H1 (cell line): ENCODE measurements at regions not wholly inside any gene's neighbourhood (a gene's known extent, or its start where the extent isn't known, plus 50 kb on each side); places are given as distances from the start of the nearest gene placed in this dataset.

Experiments used
- CTCF ChIP-seq, 3 experiments: IDR thresholded peaks; 1 replicate in 2 of 3; 2 replicates in 1 of 3; pipeline versions ENCODE4 v1.5.1 to v1.6.1; 2011; ENCODE audit warnings: low read length in 3 of 3, mild to moderate bottlenecking in 3 of 3, inconsistent platforms in 2 of 3, low read depth in 1 of 3, moderate library complexity in 1 of 3; ENCODE audit not compliant: insufficient read depth in 1 of 3; ENCODE audit errors: control extremely low read depth in 1 of 3
- EP300 ChIP-seq, 2 experiments: IDR thresholded peaks; 1 replicate in 1 of 2; 2 replicates in 1 of 2; pipeline ENCODE4 v1.6.1; 2011 to 2012; ENCODE audit warnings: low read depth in 2 of 2, low read length in 2 of 2, mild to moderate bottlenecking in 2 of 2, borderline replicate concordance in 1 of 2, inconsistent platforms in 1 of 2, moderate library complexity in 1 of 2
- POU5F1 ChIP-seq: IDR thresholded peaks from 2 replicates; pipeline ENCODE4 v1.6.1; 2011; ENCODE audit warnings: low read depth, mild to moderate bottlenecking, low read length, moderate library complexity
- SIX5 ChIP-seq: IDR thresholded peaks from 2 replicates; pipeline ENCODE4 v1.6.1; 2011; ENCODE audit warnings: mild to moderate bottlenecking, low read depth, low read length
- SP1 ChIP-seq: IDR thresholded peaks from 2 replicates; pipeline ENCODE4 v1.6.1; 2011; ENCODE audit warnings: low read depth, low read length

GRCh38 chr2:63698786-63699548 is 110.2 kb downstream of the MDH1 start (continued):
- TF ChIP-seq CTCF (IDR thresholded peaks at IDR 0.05; ENCODE audit: control extremely low read depth in 1 of 3, insufficient read depth in 1 of 3, low read depth in 1 of 3, low read length in 3 of 3) (peak in 2 of 3 experiments; percentile 26 to 81; a peak in 2 of 4 replicates), EP300 (IDR thresholded peaks at IDR 0.05; ENCODE audit: borderline replicate concordance in 1 of 2, low read depth in 2 of 2, low read length in 2 of 2) (no peak), SP1 (no peak), POU5F1 (no peak), SIX5 (no peak)
